ENCODE measurements at regions not wholly inside any gene's neighbourhood (a gene's known extent, or its start where the extent isn't known, plus 50 kb on each side); places are given as distances from the start of the nearest gene placed in this dataset.

- TF ChIP-seq SP1 (IDR thresholded peaks at IDR 0.05) (no peak), FOXK2 (IDR thresholded peaks at IDR 0.05) (no peak), ZNF384 (IDR thresholded peaks at IDR 0.05) (no peak), FOXM1 (IDR thresholded peaks at IDR 0.05; ENCODE audit: borderline replicate concordance) (no peak)
These were observed 496.2 kb upstream of the ADAMTS16 start for GRCh38 chr5:4643960-4644359.

Measured in HEK293T (cell line).